ENCODE measurements at regions not wholly inside any gene's neighbourhood (a gene's known extent, or its start where the extent isn't known, plus 50 kb on each side); places are given as distances from the start of the nearest gene placed in this dataset.

DNA sequence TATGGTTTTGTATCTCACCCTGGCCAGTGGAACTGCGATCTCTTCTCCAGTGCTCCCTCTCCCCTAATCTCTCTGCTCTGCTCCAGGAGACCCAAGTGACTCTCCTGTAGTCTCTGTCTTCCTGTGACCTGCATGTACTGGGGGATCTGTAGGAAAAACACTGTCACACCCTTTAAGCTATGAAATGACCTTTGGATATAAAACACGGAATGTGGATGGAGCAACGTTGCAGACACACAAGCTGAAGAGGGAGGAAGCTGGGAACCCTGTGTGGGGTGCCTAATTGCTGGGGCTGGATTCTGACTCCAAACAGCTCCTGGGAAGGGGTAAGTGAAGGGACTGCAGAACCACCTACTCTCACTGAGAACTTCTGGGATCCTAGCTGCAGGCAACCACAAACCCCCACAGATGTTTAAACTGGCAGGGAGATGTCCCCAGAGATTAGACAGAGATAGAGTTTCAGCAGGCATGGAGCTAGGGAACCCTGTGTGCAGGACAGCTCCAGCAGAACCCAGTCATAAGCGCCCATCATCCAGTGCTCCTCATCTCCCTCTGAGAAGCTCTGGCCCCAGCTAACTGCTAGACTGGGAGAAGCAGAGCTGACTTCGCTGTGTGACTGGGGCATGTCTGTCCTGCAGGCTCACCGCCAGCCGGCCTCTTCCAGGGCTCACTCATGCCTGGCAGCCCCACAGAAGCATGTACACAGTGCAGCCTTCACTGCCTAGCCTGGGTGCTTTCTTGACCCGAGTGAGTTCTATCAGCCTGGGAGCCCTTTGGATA lies 482.7 kb upstream of the SETBP1 start:
- Histone ChIP-seq H3K9me3 (no peaks in the 10 kb centered on the region), H3K27ac (no peak overlapping the region), H3K4me1 (peaks cover 0 to 17% (median 4%) of the 10 kb centered on the region in 4 donors), H3K27me3 (no peaks in the 10 kb centered on the region), H3K4me3 (no peak overlapping the region), H3K36me3 (no peaks in the 10 kb centered on the region)
- 79 to 92% methylated on average over 2 to 8 of the region's 8 CpGs for WGBS, 2 donors (ENCODE audit: low coverage in 1 of 2)
- intact Hi-C loops (cut with DNase I; ENCODE audit: low total_unique reads): no loop called here
- DNase-seq: no peak
- TF ChIP-seq, protein P1, sequence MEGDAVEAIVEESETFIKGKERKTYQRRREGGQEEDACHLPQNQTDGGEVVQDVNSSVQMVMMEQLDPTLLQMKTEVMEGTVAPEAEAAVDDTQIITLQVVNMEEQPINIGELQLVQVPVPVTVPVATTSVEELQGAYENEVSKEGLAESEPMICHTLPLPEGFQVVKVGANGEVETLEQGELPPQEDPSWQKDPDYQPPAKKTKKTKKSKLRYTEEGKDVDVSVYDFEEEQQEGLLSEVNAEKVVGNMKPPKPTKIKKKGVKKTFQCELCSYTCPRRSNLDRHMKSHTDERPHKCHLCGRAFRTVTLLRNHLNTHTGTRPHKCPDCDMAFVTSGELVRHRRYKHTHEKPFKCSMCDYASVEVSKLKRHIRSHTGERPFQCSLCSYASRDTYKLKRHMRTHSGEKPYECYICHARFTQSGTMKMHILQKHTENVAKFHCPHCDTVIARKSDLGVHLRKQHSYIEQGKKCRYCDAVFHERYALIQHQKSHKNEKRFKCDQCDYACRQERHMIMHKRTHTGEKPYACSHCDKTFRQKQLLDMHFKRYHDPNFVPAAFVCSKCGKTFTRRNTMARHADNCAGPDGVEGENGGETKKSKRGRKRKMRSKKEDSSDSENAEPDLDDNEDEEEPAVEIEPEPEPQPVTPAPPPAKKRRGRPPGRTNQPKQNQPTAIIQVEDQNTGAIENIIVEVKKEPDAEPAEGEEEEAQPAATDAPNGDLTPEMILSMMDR (IDR thresholded peaks at IDR 0.05): no peak
- in situ Hi-C loops (cut with MboI; ENCODE audit: low pct_ligation_motif_present in 1 of 4, low pct_unique_long_range_greater_than_20kb in 1 of 4, low sequenced_read_pairs in 3 of 4): no loop called here

DNA sequence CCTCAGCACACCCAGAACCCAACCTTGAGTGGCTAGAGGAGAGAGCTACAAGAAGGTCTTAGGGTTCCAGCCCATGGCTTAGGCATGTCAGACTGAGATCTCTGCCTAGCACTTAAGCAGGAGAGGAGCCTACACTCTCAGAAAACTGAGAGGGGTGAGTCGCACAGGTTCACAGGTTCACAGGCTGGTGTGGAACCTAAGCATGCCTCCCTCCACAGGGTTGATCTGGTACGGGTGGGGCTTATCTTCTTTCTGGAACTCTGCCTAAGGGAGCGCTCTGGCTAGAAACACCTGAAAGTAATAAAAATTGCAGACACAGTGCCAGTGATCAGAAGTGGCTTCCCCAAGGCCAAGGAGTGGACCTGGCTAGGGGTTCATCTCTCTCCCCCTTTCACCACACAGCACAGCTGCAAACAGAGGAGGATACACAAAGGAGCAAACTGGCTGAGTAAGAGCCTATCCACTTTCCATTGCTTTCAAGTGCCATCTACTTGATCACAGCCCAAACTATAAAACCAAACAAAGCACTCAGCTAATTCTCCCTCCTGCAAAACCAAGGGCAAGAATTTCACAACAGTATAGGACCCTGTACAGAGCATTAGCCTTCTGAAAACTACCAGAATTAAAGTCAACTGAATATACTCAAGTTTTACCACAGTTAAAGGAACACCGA lies 481.9 kb upstream of the SETBP1 start:
- no peak for TF ChIP-seq POLR2AphosphoS5 (IDR thresholded peaks at IDR 0.05)
- TF ChIP-seq, protein P1 (IDR thresholded peaks at IDR 0.05): no peak
- TF ChIP-seq POLR2A (IDR thresholded peaks at IDR 0.05): no peak
- TF ChIP-seq EP300 (IDR thresholded peaks at IDR 0.05; ENCODE audit: low read depth): no peak
- peak; percentile 8 for DNase-seq

GRCh38 chr18:44213293-44213692 lies 467.4 kb upstream of the SETBP1 start:
- no peaks in the 10 kb centered on the region for H3K36me3 ChIP-seq
- H3K4me1 ChIP-seq: peaks cover 0 to 16% (median 3%) of the 10 kb centered on the region in 4 donors
- intact Hi-C loops (cut with DNase I; ENCODE audit: low total_unique reads) (no loop called here), in situ Hi-C loops (cut with MboI; ENCODE audit: low pct_ligation_motif_present in 1 of 4, low pct_unique_long_range_greater_than_20kb in 1 of 4, low sequenced_read_pairs in 3 of 4) (no loop called here)
- H3K27ac ChIP-seq: no peak overlapping the region
- no peak for TF ChIP-seq EP300 (IDR thresholded peaks at IDR 0.05; ENCODE audit: low read depth)
- TF ChIP-seq POLR2A (IDR thresholded peaks at IDR 0.05): no peak
- TF ChIP-seq POLR2AphosphoS5 (IDR thresholded peaks at IDR 0.05): no peak
- TF ChIP-seq, protein P1 (IDR thresholded peaks at IDR 0.05): no peak
- DNase-seq: no peak
- no peaks in the 10 kb centered on the region for H3K9me3 ChIP-seq
- 60 to 71% methylated on average over 1 of the region's 1 CpG for WGBS, 2 donors (ENCODE audit: low coverage in 1 of 2)
- no peaks in the 10 kb centered on the region for H3K27me3 ChIP-seq
- H3K4me3 ChIP-seq: no peak overlapping the region

More for the DNA sequence above, 481.9 kb upstream of the SETBP1 start:
- H3K27me3 ChIP-seq: no peaks in the 10 kb centered on the region
- WGBS, 2 donors (ENCODE audit: low coverage in 1 of 2): 65 to 100% methylated on average over 1 to 4 of the region's 4 CpGs
- intact Hi-C loops (cut with DNase I; ENCODE audit: low total_unique reads): no loop called here
- H3K27ac ChIP-seq: no peak overlapping the region
- peaks cover 0 to 17% (median 4%) of the 10 kb centered on the region in 4 donors for H3K4me1 ChIP-seq
- no peak overlapping the region for H3K4me3 ChIP-seq
- in situ Hi-C loops (cut with MboI; ENCODE audit: low pct_ligation_motif_present in 1 of 4, low pct_unique_long_range_greater_than_20kb in 1 of 4, low sequenced_read_pairs in 3 of 4): no loop called here
- no peaks in the 10 kb centered on the region for H3K9me3 ChIP-seq
- H3K36me3 ChIP-seq: no peaks in the 10 kb centered on the region

DNA sequence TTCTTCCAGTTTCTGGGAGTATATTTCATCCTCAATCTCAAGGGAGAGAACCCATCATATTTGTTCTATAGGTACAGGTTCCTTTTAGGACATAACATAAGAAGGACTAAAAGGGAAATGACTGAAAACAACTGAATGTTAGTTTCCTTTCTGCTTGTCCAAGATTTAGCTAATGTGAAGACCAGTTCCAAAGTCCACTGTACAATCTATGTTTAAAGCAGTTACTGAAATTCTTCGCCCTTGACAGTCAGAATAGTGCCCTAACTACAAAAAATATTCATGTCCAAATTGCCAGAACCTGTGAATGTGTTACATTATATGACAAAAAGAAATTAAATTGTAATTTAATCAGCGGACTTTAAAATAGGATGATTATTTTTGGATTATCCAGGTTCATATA lies 466.3 kb upstream of the SETBP1 start:
- Histone ChIP-seq H3K4me1 (peaks cover 0 to 16% (median 3%) of the 10 kb centered on the region in 4 donors), H3K36me3 (no peaks in the 10 kb centered on the region), H3K4me3 (no peak overlapping the region), H3K27me3 (no peaks in the 10 kb centered on the region), H3K27ac (no peak overlapping the region), H3K9me3 (no peaks in the 10 kb centered on the region)
- intact Hi-C loops (cut with DNase I; ENCODE audit: low total_unique reads): no loop called here
- TF ChIP-seq EP300 (IDR thresholded peaks at IDR 0.05; ENCODE audit: low read depth) (no peak), POLR2AphosphoS5 (IDR thresholded peaks at IDR 0.05) (no peak), POLR2A (IDR thresholded peaks at IDR 0.05) (no peak)
- TF ChIP-seq, protein P1 (IDR thresholded peaks at IDR 0.05): no peak
- WGBS, 2 donors (ENCODE audit: low coverage in 1 of 2): 70 to 75% methylated on average over 2 of the region's 2 CpGs
- in situ Hi-C loops (cut with MboI; ENCODE audit: low pct_ligation_motif_present in 1 of 4, low pct_unique_long_range_greater_than_20kb in 1 of 4, low sequenced_read_pairs in 3 of 4): no loop called here
- DNase-seq: no peak

Measured in transverse colon (tissue), 4 donors.